Middle frontal gyrus (tissue), 1 donor: ENCODE measurements at regions not wholly inside any gene's neighbourhood (a gene's known extent, or its start where the extent isn't known, plus 50 kb on each side); places are given as distances from the start of the nearest gene placed in this dataset.
"Not testable (repeated sequence)": the region's sequence is repeated elsewhere in the genome, so short reads cannot be mapped to it uniquely, and the experiment has no call there.

Experiments used
- DNase-seq: peaks from one replicate; pipeline ENCODE4 v3.0.0-alpha.2; 2015; ENCODE audit warnings: low spot score; ENCODE audit errors: extremely low spot score

DNA sequence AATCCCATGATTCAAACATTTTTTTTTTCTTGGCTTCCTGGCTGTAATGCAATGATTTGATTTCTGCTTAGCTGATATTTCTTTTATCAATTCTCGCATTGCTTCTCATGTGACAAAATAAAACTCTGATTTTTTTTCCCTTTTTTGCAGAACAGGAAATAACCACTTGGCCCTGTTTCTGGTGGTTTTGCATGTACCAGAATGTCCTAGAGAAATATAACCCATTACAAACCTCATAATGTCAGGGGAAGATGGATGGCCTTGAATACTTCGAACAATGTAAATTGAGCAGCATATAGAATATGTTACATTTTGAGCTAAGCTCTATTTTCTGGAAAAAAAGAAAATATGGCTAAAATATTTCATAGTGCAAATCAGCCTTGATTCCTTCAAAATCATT lies 275.6 kb downstream of the RAP2B start:
- DNase-seq = no peak

DNA sequence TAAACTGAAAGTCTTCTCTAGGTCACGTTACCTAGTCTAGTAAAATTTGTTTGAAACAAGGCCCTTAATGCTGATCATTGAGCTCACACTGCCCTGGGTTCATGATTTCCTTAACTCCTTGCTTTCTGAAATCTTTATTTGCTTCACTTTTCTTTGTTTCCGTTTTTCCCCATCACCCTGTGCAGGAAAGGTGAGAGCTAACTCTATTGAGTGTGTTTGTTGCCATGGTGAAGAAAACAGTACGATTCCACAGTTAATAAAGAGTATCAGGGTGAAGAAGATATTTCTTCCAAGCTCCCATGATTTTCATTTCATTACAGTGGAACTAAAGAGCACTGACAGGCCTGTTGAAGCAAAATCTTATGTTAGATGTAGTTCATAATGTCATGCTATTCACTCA lies 276.2 kb downstream of the RAP2B start:
- no peak for DNase-seq

DNA sequence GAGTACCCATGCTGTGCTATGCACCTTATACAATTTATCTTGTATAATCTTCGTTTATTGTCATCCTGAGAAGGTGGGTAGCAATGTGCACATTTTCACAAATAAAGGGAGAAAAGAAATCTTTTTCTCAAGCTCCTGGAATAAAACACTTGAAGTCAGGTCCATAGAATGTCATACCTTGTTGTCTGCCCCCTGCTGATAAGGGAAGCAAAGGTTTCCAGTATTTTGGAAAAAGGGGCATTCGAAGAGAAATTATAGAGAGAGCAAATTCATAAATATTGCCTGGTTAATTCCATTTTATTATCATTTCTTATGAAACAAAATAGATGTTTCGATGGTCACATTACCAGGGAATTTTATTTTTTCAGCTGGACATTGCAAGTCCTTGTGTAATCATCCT lies 277.8 kb downstream of the RAP2B start:
- DNase-seq = no peak

DNA sequence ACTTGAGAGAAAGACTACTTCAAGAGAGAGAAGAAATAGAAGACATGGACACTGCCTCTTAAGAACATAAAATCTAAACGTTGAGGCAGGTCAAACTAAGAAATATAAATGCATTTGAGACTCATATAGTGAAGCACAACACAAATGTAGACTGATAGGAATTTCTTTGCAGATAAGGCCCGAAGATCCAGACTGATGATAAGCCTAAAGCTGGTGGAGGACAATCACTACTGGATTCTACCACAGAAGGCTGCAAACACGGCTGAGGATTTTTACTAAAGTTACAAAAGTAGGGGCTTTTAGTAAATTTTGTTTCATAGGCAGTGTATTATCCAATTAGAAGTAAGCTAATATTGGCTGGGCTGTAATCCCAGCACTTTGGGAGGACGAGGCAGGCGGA lies 278.3 kb downstream of the RAP2B start:
- no peak for DNase-seq

DNA sequence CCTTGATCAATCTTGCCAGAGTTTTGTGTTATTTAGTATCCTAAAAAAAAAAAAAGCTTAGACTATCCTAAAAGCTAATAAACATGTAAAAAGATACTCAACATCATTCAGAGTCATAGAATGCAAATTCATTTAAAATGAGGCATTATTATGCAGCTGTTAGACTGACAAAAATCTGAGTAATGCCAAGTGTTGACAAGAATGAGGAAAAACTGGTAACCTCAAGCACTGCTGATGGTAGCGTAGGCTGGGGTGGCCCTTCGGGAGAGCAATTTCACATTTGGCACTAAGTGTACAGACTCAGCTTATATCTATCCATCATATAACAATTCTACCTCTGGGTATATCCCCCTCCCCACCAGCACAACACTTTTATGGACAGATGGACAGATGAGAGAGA lies 280.4 kb downstream of the RAP2B start:
- DNase-seq = no peak

DNA sequence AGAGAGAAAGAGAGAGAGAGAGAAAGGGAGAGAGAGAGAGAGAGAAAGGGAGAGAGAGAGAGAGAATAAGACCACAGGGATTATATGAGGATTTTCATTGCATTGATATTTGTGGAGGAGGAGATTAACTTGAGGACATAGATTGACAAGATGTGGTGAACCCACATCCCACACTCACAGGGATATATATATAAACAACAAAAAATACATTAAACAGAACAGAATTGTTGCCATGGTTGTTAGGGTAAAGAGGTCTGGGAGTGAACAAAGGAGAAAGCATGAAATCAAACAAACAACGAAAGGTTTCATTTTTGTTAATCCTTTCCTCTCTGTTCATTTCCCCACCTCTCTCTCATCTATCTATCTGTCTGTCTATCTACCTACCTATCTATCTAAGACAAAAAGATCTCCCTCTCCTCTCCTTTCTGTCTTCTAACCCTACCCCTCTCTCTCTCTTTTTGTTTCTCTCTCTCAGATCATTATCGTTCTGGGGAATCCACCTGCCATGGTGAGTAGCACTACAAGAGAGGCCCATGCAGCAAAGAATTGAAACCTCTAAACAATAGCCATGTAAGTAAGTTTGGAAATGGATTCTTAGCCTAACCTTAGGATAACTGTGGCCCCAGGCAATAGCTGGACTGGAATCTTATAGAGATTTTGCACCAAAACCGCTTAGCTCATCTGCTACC lies 280.9 kb downstream of the RAP2B start:
- DNase-seq = no peak

DNA sequence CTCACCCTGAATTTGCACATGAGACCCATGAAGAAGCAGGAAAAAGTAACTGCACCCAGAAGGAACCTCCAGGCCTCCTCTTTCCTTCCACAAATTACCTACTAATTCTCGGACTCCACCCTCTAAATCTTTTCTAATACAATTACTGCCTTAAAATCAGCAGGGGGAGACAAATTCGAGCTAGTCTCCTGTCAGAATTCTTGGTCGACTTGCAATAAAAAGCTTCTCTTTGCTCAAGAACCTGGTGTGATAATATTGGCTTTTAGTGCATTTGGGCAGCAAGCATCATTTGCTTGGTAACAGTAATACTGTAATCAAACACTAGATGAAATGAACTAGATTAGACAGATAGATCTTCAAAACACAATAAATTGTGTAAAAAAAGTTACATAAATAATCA lies 281.9 kb downstream of the RAP2B start:
- DNase-seq = no peak

DNA sequence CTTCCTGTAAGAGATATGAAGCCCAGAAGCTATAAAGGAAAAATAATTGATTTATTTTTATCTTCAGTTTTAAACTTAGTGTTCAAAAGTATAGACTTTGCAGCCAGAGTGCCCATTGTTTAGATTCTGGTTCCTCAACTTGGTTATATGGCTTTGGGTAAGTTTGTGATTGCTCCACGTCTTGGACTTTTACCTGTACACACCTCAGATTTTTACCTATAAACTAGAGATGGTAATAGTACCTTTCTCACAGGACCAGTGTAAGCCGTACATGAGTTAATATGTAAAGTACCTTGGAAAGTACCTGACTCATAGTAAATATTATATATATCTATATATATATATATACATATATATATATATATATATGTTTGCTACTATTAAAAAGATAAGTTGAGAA lies 283.8 kb downstream of the RAP2B start:
- no peak for DNase-seq

DNA sequence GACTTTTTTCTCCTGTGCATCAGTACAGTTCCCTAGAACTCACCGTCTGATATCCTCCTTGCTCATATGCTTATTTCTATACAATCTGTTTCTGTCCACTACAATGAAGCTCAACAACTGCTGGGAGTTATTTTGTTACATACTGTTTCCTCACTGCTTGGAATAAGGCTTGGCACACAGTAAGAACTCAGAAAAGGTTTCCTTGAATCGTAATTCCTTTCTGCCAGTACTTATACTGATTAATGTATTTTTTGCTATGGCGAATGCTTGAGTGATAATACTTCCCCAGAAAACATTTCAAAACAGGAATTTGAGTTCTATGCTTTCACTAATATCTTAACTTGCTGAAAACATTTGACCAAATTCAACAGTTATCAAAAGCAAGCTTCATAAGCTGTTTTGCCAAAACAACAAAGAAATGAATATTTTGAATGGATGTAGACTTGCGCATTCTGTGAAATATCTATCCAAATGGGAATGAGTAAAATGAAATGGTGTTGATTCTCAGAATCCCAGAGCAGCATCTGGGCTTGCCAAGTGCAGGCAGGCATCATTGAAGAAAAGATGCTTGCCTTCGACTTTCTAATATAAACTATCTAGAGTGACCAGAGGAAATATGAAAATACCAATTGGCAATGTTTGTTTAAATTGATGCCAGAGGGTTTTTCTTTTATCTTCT lies 286.3 kb downstream of the RAP2B start:
- DNase-seq = no peak

DNA sequence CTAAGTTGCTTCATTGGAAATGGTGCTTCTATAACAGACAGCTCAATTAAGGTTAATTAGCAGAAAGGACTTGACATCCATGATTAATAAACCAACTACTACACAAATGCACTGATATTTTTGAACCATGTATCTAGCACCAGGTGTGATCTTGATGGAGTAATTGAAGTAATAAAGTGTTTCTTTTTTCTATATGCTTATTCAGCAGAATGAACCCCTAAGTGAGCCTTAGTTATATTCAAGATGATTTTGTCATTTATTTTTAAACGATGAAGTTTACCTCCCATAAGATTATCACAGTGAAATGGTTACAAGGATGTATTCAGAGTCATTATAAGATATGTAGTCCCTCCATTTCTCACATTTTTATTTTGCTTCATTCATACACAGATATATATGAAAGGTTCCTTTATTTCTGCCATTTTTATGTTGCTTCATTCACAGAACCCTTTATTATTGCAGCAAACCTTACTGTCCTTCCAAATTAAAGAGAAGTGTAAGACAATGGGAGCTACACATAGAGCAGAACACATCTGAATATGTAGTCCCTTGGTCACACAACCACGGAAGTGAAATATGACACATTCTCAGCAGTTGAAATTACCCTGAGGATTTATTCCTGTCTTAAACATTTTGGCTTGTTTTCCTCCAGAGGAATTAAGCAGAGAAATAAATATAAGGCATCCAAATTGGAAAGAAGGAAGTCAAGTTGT lies 295.0 kb downstream of the RAP2B start:
- no peak for DNase-seq

DNA sequence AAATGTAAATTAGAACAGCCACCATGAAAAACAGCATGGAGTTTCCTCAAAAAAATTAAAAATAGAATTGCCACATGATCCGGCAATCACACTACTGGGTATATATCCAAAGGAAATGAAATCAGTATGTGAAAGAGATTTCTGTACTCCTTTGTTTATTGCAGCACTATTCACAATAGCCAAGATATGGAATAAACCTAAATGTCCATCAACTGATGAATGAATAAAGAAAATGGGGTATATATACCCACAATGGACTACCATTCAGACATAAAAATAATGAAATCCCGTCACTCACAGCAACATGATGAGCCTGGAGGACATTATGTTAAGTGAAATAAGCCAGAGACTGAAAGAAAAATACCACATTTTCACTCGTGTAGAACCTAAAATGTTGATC lies 296.9 kb downstream of the RAP2B start:
- DNase-seq = no peak

DNA sequence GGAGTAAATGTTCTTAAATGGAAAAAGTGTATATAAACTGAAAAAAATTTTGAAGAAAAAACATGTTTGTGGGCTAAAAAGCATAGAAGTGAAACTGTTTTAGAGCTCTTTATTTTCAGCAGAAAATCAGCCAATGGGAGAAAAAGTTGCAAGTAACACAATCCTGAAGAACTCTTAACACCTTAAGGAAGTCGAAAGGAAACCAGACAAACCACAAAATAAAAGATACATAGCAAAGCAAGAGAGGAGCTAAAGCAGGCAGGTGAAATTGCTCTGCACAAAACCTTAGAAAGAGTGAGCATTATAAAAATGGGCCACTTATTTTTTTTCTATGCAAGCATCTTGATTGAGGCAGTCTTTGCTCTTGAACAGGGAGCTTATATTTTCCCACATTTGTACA lies 300.5 kb downstream of the RAP2B start:
- DNase-seq = no peak

DNA sequence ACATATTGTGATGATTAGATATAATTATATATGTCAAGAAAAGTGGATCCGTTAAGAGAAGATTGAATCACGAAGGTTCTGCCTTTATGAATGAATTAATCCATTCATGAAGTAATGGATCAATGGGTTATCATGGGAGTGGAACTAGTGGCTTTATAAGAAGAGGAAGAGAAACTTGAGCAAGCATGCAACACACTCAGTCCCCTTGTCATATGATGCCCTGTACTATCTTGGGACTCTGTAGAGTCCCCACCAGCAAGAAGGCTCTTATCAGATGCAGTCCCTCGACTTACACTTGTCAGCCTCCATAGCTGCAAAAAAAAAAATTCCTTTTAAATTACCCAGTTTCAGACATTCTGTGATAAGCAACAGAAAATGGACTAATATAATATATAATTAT lies 301.9 kb downstream of the RAP2B start:
- no peak for DNase-seq

DNA sequence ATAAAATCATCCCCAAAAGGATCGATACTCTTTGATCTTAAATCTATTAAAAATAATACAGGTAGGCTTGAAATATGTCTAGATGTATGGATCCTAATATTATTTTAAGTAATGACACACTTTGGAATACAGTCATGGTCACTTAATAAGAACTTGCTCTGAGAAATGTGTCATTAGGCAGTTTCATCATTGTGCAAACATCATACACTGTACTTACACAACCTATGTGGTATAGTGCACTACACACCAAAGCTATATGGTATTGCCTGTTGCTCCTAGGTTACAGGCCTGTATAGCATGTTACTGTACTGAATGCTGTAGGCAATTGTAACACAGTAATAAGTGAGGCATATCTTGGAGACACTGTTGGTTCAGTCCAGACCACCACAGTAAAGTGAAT lies 307.1 kb downstream of the RAP2B start:
- no peak for DNase-seq

DNA sequence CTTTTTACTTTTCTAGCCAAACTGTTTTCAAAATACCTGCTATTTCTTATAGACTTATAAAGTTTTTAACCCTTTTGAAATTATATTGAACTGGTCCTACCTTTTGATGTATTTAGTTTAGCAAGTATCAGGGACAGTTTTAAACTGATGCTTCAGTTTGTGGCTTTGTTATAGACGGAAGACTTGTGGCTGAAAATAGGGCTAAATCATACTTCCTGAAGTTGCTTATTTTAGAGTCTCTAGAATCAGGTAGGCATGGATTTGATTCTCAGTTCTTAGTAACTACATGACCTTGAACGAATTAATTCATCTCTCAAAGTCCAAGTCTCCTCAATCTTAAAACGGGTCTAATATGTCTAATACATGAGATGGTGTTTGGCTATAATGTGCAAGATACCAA lies 322.8 kb downstream of the RAP2B start:
- no peak for DNase-seq

DNA sequence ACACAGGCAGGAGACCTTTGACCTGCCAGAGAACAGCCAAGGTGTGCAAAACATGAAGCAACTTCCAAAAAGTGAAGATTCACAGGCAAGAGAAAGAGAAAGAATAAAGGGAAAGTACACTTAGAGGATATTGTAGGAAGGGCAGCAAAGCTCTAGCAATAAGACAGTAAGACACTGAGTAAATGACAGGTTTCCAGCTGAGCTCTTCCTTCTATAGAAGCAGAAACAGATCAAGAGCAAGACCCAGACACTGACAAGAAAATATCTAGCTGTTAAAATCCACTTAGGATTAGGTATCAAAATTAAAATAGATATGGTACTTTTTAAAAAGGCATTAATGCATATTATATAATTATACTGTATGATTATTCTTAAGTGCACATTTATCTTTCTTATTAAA lies 333.4 kb downstream of the RAP2B start:
- DNase-seq = no peak

DNA sequence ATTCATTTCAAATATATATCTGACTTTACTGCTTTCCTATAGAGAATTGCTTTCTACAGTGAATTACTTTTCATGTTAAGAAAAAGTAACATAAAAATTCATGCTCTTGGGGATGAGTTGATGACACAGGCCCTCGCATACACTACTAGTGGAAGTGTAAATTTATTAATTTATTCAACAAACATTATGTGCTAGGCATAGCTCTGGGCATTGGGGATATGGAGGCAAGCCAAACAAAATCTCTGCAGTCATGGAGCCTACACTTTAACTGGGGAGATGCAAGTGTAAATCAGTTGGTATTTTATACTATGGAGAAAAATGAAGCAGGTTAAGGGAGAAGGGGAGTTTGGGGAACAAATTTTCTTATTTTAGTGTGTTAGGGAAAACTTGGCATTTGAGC lies 340.7 kb downstream of the RAP2B start:
- DNase-seq = no peak

DNA sequence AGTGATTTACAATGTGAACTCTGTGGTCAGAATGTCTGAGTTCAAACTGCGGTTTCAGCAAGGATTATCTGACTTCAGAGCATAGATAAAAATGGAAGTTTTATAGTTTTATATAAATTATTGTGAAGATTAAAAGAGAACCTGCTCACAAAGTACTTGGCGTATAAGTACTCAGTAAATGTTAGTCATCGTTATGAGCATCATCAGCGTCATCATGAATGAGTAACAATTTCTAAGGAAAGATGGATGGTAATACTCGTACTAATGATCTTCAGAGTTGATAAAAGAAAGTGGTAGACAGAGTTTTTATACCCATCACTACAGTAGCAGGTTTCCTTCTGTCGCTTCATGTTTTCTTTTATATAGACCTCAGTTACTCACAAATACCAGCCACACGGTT lies 341.8 kb downstream of the RAP2B start:
- no peak for DNase-seq

DNA sequence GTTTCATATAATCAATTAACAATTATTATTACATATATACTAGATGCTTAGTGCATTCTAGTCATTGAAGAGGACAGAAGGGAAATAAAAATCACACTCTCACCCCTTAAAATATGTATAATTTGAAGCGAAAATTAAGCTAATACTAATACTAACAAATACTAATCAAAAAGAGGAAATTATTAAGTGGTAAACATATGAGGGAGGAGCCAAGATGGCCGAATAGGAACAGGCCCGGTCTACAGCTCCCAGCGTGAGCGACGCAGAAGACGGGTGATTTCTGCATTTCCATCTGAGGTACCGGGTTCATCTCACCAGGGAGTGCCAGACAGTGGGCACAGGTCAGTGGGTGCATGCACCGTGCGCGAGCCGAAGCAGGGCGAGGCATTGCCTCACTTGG lies 344.2 kb downstream of the RAP2B start:
- not testable (repeated sequence) for DNase-seq

DNA sequence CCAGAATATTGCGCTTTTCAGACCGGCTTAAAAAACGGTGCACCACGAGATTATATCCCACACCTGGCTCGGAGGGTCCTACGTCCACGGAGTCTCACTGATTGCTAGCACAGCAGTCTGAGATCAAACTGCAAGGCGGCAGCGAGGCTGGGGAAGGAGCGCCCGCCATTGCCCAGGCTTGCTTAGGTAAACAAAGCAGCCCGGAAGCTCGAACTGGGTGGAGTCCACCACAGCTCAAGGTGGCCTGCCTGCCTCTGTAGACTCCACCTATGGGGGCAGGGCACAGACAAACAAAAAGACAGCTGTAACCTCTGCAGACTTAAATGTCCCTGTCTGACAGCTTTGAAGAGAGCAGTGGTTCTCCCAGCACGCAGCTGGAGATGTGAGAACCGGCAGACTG lies 344.7 kb downstream of the RAP2B start:
- not testable (repeated sequence) for DNase-seq

DNA sequence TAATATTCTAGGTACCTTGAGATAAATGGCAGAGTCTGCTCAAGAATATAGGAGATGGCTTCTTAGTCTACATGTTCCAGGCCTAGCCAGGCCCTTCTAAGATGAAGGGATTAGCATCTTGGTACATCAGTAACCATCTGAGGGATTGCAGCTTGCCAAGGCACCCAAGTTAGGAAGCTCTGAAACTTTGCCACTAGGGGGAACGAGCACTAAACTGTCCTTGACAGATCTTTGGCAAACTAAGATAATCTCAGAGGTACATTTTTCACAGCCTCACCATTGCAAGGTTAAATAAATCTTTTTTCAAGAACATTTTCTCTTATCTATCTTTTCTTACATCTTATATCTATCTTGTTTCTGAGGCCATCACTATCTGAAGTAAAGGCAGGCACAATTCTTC lies 351.2 kb downstream of the RAP2B start:
- DNase-seq = no peak

DNA sequence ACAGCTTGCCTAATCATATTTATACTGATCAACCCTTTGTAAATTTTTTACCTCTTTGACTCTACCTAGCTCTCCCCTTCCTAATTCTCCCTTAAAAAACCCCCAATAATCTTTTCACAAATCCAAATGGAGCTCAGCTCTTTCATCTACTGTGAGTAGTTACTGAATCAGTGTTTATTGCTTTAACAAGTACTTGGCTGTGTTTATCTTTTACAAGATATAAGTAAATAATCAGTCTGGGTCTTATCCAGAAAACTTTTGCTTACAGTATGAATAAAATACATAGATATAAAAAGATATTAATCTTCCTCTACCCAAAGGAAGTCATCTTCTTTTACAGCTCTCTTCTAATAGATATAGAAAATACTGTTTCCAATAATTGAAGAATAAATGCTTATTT lies 366.4 kb downstream of the RAP2B start:
- no peak for DNase-seq

DNA sequence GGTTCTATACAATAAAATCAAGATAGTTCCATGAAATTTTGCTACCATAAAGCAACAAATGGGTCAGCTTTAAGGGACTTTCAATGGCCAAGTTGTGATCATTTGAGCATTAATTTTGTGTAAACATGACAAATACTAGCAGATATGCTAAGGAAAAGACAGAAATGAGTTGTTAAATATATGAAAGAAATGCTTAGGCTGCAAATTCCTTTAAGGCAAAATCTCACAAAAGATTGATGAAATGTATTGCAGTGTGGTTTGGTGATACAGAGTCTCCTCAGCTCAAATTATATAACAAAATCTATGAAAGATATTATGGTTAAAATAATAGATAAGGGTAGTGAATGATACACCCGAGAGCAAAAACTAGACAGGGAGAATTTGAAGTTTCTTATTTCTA lies 377.2 kb downstream of the RAP2B start:
- DNase-seq = no peak
